ENCODE measurements at regions not wholly inside any gene's neighbourhood (a gene's known extent, or its start where the extent isn't known, plus 50 kb on each side); places are given as distances from the start of the nearest gene placed in this dataset.

DNA sequence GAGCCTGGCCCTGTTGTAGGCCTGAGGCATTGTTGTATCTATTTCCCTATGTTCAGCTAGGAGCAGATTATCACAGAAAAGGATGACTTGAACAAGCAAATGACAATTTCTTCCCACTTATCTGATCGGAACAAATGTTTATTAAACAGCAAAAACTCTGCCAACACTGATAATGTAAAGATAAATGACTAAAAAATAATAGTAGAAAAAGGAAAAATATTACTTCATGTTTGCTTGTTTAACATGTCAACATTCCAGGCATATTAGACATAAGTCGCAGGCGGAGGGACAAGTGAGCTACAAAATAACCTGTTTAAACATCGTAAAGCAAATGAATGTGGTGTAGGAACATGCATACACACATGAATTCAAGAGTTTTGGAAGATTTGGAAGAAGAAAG, 257.9 kb downstream of the TMX3 start:
- Histone ChIP-seq H3K4me1 (no peaks in the 10 kb centered on the region), H2AFZ (no peak overlapping the region), H3K27ac (no peak overlapping the region), H3K4me3 (ENCODE audit: low read depth, low read length) (no peak overlapping the region), H3K4me2 (ENCODE audit: low read length) (no peak overlapping the region), H3K9me3 (ENCODE audit: control insufficient read depth, low read length) (no peaks in the 10 kb centered on the region), H3K36me3 (ENCODE audit: control insufficient read depth, insufficient read depth, low read length) (no peaks in the 10 kb centered on the region), H3K27me3 (ENCODE audit: control insufficient read depth, insufficient read depth, low read length) (no peaks in the 10 kb centered on the region), H3K79me2 (no peaks in the 10 kb centered on the region), H3K9ac (no peak overlapping the region)
- TF ChIP-seq, protein P1, sequence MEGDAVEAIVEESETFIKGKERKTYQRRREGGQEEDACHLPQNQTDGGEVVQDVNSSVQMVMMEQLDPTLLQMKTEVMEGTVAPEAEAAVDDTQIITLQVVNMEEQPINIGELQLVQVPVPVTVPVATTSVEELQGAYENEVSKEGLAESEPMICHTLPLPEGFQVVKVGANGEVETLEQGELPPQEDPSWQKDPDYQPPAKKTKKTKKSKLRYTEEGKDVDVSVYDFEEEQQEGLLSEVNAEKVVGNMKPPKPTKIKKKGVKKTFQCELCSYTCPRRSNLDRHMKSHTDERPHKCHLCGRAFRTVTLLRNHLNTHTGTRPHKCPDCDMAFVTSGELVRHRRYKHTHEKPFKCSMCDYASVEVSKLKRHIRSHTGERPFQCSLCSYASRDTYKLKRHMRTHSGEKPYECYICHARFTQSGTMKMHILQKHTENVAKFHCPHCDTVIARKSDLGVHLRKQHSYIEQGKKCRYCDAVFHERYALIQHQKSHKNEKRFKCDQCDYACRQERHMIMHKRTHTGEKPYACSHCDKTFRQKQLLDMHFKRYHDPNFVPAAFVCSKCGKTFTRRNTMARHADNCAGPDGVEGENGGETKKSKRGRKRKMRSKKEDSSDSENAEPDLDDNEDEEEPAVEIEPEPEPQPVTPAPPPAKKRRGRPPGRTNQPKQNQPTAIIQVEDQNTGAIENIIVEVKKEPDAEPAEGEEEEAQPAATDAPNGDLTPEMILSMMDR (IDR thresholded peaks at IDR 0.05), result no peak

DNA sequence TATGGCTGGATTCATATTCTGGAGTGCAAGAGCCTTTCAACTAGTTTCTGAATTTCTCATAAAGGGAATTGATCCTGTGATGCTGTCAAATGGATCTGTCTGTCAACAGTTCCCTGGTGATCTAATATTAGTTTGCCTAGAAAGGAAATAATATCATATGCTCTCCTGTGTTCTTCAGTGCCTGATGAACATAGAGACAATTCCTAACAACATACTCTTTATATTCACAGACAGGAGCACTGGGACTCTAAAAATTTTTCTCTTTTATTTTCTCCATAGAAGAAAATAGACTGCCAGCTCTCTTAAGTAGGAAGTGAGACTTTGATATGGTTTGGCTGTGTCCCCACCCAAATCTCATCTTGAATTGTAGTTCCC, 259.7 kb downstream of the TMX3 start:
- no peaks in the 10 kb centered on the region for H3K9me3 ChIP-seq (ENCODE audit: control insufficient read depth, low read length)
- no peaks in the 10 kb centered on the region for H3K27me3 ChIP-seq (ENCODE audit: control insufficient read depth, insufficient read depth, low read length)
- no peak overlapping the region for H3K4me2 ChIP-seq (ENCODE audit: low read length)
- no peak overlapping the region for H3K9ac ChIP-seq
- H3K36me3 ChIP-seq (ENCODE audit: control insufficient read depth, insufficient read depth, low read length), result no peaks in the 10 kb centered on the region
- no peak overlapping the region for H3K27ac ChIP-seq
- no peak overlapping the region for H2AFZ ChIP-seq
- TF ChIP-seq, protein P1 (IDR thresholded peaks at IDR 0.05), result no peak
- no peaks in the 10 kb centered on the region for H3K79me2 ChIP-seq
- H3K4me3 ChIP-seq (ENCODE audit: low read depth, low read length), result no peak overlapping the region
- no peaks in the 10 kb centered on the region for H3K4me1 ChIP-seq

DNA sequence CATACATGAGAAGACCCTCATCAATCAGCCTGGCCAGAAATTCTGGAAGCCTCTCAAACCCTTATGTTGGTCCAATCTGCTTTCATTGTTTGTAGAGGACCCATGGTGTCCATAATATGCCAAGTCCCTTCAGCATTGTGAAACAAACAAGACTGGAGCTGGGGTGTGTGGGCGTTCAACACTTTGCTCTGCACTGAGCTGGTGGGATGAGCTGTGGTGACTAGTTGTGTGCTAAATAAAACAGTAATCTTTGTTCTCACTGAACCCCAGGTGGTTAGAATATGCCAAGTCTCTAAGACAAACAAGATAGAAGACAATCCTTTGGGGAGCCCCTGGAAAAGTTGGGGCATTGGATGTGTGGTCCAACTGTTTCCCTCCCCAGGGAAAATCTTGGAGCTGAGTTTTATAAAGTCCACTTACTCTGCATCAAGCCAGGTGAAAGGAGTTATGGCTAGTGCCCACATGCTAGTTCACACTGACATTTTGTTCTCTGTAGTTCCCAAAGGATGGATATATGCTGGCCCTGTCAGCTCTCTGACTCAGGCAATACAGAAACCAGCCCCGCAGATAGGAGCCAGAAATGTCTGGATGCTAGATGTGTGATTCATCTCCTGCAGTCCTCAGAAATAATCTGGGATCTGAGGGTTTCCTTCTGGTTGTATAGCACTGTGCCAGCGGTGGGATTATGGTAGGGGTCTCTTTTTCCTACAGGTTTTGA, 260.2 kb downstream of the TMX3 start:
- Histone ChIP-seq H3K4me2 (ENCODE audit: low read length) (no peak overlapping the region), H3K27ac (no peak overlapping the region), H2AFZ (no peak overlapping the region), H3K9ac (no peak overlapping the region), H3K79me2 (no peaks in the 10 kb centered on the region), H3K4me3 (ENCODE audit: low read depth, low read length) (no peak overlapping the region), H3K36me3 (ENCODE audit: control insufficient read depth, insufficient read depth, low read length) (no peaks in the 10 kb centered on the region), H3K4me1 (no peaks in the 10 kb centered on the region), H3K9me3 (ENCODE audit: control insufficient read depth, low read length) (no peaks in the 10 kb centered on the region), H3K27me3 (ENCODE audit: control insufficient read depth, insufficient read depth, low read length) (no peaks in the 10 kb centered on the region)
- TF ChIP-seq, protein P1 (IDR thresholded peaks at IDR 0.05), result no peak

DNA sequence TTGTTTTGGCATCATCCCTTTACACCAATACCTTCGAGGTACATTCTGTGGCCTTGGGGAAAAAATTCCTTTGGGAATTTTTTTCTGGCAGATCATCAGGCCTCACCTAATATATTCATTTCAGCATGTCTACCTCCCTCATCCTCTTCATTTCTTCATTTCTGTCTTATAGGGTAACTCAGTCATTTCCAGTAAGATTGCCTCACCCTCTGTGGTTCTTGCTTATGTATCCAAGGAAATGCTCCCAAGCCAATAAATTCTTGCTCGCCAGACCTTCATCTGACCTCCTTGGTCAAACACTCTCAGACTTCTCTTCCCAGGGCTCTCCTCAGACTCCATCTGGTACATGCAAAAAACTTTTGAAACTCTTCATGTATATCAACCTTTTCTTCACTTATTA, 265.6 kb downstream of the TMX3 start:
- H3K27ac ChIP-seq, result no peak overlapping the region
- no peaks in the 10 kb centered on the region for H3K79me2 ChIP-seq
- H3K4me3 ChIP-seq (ENCODE audit: low read depth, low read length), result no peak overlapping the region
- no peaks in the 10 kb centered on the region for H3K4me1 ChIP-seq
- no peak overlapping the region for H3K9ac ChIP-seq
- H3K4me2 ChIP-seq (ENCODE audit: low read length), result no peak overlapping the region
- H3K9me3 ChIP-seq (ENCODE audit: control insufficient read depth, low read length), result no peaks in the 10 kb centered on the region
- H2AFZ ChIP-seq, result no peak overlapping the region
- H3K36me3 ChIP-seq (ENCODE audit: control insufficient read depth, insufficient read depth, low read length), result no peaks in the 10 kb centered on the region
- H3K27me3 ChIP-seq (ENCODE audit: control insufficient read depth, insufficient read depth, low read length), result no peaks in the 10 kb centered on the region
- TF ChIP-seq, protein P1 (IDR thresholded peaks at IDR 0.05), result no peak

DNA sequence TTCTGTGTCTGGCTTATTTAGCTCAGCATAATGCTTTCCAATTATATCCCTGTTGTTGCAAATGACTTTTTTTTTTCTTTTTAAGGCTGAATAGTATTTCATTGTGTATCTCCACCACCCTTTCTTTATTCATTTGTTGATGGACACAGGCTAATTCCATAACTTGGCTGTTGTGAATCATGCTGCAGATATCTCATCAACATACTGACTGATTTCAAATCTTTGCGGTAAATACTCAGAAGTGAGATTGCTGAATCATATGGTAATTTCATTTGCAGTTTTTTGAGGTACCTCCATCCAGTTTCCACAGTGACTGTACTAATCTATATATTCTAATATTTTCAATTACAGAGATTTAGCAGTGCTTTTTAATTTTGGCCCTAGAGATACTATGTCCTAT, 266.2 kb downstream of the TMX3 start:
- Histone ChIP-seq H3K36me3 (ENCODE audit: control insufficient read depth, insufficient read depth, low read length) (no peaks in the 10 kb centered on the region), H3K9me3 (ENCODE audit: control insufficient read depth, low read length) (no peaks in the 10 kb centered on the region), H3K79me2 (no peaks in the 10 kb centered on the region), H3K4me1 (no peaks in the 10 kb centered on the region), H3K4me3 (ENCODE audit: low read depth, low read length) (no peak overlapping the region), H3K27ac (no peak overlapping the region), H3K9ac (no peak overlapping the region), H2AFZ (no peak overlapping the region), H3K4me2 (ENCODE audit: low read length) (no peak overlapping the region), H3K27me3 (ENCODE audit: control insufficient read depth, insufficient read depth, low read length) (no peaks in the 10 kb centered on the region)
- TF ChIP-seq, protein P1 (IDR thresholded peaks at IDR 0.05), result no peak

Measured in parathyroid adenoma (tissue), 2 donors.